ENCODE measurements at regions not wholly inside any gene's neighbourhood (a gene's known extent, or its start where the extent isn't known, plus 50 kb on each side); places are given as distances from the start of the nearest gene placed in this dataset.
"Not testable (repeated sequence)": the region's sequence is repeated elsewhere in the genome, so short reads cannot be mapped to it uniquely, and the experiment has no call there.

DNA sequence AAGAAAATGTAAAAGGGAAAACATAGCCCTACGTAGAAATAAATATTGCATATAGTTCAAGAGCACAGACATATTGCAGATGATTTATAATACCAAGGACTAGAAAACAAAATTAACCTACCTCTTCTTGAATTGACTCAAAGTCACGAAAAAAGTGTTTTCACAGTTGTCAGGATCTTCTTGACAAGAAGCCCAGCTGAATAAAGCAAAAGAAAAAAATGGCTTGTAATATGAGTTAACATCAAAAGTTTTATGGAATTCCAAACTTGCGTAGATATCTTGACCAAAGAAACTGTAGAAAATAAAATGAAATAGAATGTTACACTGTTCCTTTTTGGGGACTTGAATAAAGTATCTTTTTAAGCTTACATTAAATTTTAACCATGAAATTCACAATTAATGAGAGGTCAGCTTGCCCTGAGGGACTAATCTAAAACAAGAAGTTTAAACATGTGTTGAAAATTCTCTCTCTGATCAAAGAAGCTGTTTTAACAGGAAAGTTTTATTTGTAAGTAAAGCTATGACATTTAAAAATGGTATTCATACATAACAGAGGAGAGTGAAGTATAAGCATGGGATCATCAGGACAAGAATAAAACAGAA, 133.1 kb upstream of the SEMA3C start:
- Histone ChIP-seq H3K4me3 (no peak overlapping the region), H3K9me3 (peaks cover 0 to 7% (median 1%) of the 10 kb centered on the region in 4 donors), H3K4me1 (no peaks in the 10 kb centered on the region), H3K27ac (no peak overlapping the region), H3K27me3 (no peaks in the 10 kb centered on the region), H3K36me3 (no peaks in the 10 kb centered on the region)
- intact Hi-C loops (cut with DNase I), result no loop called here
- 77 to 93% methylated on average over 3 of the region's 3 CpGs for WGBS, 2 donors
- no peak for TF ChIP-seq POLR2A (IDR thresholded peaks at IDR 0.05)
- no peak for TF ChIP-seq EP300 (IDR thresholded peaks at IDR 0.05)
- TF ChIP-seq, protein P1, sequence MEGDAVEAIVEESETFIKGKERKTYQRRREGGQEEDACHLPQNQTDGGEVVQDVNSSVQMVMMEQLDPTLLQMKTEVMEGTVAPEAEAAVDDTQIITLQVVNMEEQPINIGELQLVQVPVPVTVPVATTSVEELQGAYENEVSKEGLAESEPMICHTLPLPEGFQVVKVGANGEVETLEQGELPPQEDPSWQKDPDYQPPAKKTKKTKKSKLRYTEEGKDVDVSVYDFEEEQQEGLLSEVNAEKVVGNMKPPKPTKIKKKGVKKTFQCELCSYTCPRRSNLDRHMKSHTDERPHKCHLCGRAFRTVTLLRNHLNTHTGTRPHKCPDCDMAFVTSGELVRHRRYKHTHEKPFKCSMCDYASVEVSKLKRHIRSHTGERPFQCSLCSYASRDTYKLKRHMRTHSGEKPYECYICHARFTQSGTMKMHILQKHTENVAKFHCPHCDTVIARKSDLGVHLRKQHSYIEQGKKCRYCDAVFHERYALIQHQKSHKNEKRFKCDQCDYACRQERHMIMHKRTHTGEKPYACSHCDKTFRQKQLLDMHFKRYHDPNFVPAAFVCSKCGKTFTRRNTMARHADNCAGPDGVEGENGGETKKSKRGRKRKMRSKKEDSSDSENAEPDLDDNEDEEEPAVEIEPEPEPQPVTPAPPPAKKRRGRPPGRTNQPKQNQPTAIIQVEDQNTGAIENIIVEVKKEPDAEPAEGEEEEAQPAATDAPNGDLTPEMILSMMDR (IDR thresholded peaks at IDR 0.05), result no peak
- TF ChIP-seq POLR2AphosphoS5 (IDR thresholded peaks at IDR 0.05), result no peak
- no peak for DNase-seq

- Histone ChIP-seq H3K4me3 (no peak overlapping the region), H3K27ac (no peak overlapping the region), H3K4me1 (no peaks in the 10 kb centered on the region), H3K9me3 (peaks cover 0 to 11% (median 2%) of the 10 kb centered on the region in 4 donors), H3K36me3 (no peaks in the 10 kb centered on the region), H3K27me3 (no peaks in the 10 kb centered on the region)
- no peak for DNase-seq
- TF ChIP-seq POLR2A (IDR thresholded peaks at IDR 0.05) (no peak), EP300 (IDR thresholded peaks at IDR 0.05) (no peak), POLR2AphosphoS5 (IDR thresholded peaks at IDR 0.05) (no peak)
- TF ChIP-seq, protein P1 (IDR thresholded peaks at IDR 0.05), result no peak
- intact Hi-C loops (cut with DNase I), result no loop called here
These were observed 126.7 kb upstream of the SEMA3C start for GRCh38 chr7:81045491-81046030.

DNA sequence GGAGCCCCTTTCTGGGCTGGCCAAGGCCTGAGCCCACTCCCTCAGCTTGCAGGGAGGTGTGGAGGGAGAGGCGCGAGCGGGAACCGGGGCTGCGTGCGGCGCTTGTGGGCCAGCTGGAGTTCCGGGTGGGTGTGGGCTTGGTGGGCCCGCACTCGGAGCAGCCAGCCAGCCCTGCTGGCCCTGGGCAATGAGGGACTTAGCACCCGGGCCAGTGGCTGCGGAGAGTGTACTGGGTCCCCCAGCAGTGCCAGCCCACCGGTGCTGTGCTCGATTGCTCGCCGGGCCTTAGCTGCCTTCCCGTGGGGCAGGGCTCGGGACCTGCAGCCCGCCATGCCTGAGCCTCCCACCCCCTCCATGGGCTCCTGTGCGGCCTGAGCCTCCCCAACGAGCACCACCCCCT, 123.8 kb upstream of the SEMA3C start:
- H3K36me3 ChIP-seq; H3K27me3 ChIP-seq; H3K4me3 ChIP-seq; intact Hi-C loops (cut with DNase I); H3K27ac ChIP-seq; H3K4me1 ChIP-seq; DNase-seq: not testable (repeated sequence)
- peaks cover 0 to 11% (median 2%) of the 10 kb centered on the region in 4 donors for H3K9me3 ChIP-seq
- WGBS, 2 donors, result 91 to 94% methylated on average over 21 of the region's 21 CpGs

DNA sequence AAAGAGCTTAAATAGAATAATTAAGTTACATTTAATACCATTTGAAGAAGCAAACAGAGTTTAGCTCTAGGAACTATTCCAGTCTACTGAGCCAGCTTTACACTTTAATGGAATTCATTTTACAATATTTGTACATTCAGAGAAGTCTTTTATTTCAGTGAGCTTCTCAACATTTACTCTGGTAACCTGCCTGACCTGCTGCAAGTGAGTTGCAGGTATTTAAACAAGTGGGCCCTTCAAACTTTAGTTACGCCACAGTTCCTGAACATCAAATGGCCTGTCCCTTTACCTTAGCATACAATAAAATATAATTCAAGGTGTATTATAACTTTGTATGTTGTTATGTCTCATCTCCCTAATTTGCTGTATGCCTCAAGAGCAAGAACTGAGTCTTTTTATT, 121.6 kb upstream of the SEMA3C start:
- DNase-seq, result no peak
- no peak overlapping the region for H3K27ac ChIP-seq
- no peaks in the 10 kb centered on the region for H3K9me3 ChIP-seq
- TF ChIP-seq POLR2AphosphoS5 (IDR thresholded peaks at IDR 0.05) (no peak), POLR2A (IDR thresholded peaks at IDR 0.05) (no peak), EP300 (IDR thresholded peaks at IDR 0.05) (no peak)
- TF ChIP-seq, protein P1 (IDR thresholded peaks at IDR 0.05), result no peak
- H3K27me3 ChIP-seq, result no peaks in the 10 kb centered on the region
- intact Hi-C loops (cut with DNase I), result no loop called here
- no peaks in the 10 kb centered on the region for H3K4me1 ChIP-seq
- WGBS, 2 donors, result 75 to 85% methylated on average over 1 of the region's 1 CpG
- H3K4me3 ChIP-seq, result no peak overlapping the region
- no peaks in the 10 kb centered on the region for H3K36me3 ChIP-seq

DNA sequence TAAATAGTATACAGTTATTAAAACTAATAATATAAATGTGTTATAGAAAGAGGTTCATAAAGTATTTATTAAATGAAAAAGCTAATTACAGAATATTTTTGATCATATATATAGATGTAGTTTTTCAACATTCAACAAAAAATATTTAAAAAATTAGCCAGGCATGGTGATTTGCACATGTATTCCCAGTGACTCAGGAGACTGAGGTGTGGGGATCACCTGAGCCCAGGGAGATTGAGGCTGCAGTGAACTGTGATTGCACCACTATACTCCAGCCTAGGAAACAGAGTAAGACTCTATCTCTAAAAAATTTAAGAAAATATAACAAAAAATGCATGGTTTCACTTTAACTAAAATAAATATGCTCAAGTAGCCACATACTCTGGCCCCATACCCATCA, 118.0 kb upstream of the SEMA3C start:
- Histone ChIP-seq H3K9me3 (no peaks in the 10 kb centered on the region), H3K4me1 (no peaks in the 10 kb centered on the region), H3K27me3 (no peaks in the 10 kb centered on the region), H3K4me3 (no peak overlapping the region), H3K36me3 (no peaks in the 10 kb centered on the region), H3K27ac (no peak overlapping the region)
- intact Hi-C loops (cut with DNase I), result no loop called here
- DNase-seq, result no peak
- TF ChIP-seq EP300 (IDR thresholded peaks at IDR 0.05) (no peak), POLR2AphosphoS5 (IDR thresholded peaks at IDR 0.05) (no peak), POLR2A (IDR thresholded peaks at IDR 0.05) (no peak)
- TF ChIP-seq, protein P1 (IDR thresholded peaks at IDR 0.05), result no peak

Data from sigmoid colon (tissue), 6 donors.